ENCODE measurements at regions not wholly inside any gene's neighbourhood (a gene's known extent, or its start where the extent isn't known, plus 50 kb on each side); places are given as distances from the start of the nearest gene placed in this dataset.

GRCh38 chr15:29636140-29636539 lies 186.1 kb downstream of the TJP1 start:
- TF ChIP-seq CTCF (IDR thresholded peaks at IDR 0.05) (no peak), POLR2A (IDR thresholded peaks at IDR 0.05) (no peak)
